22Rv1 (cell line): ENCODE measurements at regions not wholly inside any gene's neighbourhood (a gene's known extent, or its start where the extent isn't known, plus 50 kb on each side); places are given as distances from the start of the nearest gene placed in this dataset.

Experiments used
- ZFX ChIP-seq: fragments of 450-650 bp; IDR thresholded peaks from 2 replicates; pipeline ENCODE4 v1.6.1; 2017; ENCODE audit warnings: antibody characterized with exemption, borderline replicate concordance
- TF ChIP-seq, protein P1 (sequence below): fragments of 450-650 bp; IDR thresholded peaks from 2 replicates; pipeline ENCODE4 v1.5.1; 2017; ENCODE audit warnings: mild to moderate bottlenecking

DNA sequence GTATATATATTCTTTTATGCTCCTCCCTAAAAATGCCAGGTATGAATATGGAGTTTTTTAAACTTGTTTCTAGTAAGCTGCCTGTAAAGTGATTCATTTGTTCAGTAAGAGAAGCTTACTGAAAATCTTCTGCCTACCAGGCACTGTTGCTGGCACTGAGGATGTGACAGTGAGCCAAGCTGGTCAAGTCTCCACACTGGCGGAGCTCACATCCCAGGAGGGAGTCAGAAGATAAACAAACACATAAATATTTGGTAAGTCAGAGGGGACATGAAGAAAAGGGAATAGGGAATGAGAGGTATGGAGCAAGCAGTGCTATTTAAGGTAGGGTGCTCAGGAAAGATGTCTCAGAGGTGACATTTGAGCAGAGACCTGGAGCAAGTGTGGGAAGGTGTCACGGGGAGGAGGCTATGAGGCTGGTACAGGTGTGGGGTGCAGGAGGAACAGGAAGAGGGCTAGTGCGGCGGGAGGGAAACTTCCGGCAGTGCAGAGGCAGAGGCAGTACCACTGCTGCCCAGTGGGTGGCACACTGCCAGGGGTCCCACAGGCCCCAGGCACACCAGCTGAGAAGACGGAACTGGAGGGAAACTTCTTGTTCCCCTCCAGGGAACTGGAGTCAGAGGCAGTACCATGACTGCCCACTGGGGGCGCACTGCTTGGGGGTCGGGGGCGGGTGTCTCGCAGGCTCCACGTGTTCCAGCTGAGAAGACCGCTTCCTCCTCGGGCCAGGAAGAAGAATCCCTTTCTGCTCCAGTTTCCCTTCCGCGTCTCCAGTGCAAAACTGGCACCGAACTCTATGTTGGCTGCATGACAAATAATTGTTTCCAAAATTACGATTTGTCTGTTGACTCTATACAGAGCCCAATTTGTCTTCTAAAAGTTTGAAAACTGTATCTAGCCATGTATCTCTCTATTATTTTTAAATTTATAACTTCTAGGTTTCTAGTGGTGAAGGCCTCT, 161.0 kb downstream of the TEX36 start:
- TF ChIP-seq, protein P1, sequence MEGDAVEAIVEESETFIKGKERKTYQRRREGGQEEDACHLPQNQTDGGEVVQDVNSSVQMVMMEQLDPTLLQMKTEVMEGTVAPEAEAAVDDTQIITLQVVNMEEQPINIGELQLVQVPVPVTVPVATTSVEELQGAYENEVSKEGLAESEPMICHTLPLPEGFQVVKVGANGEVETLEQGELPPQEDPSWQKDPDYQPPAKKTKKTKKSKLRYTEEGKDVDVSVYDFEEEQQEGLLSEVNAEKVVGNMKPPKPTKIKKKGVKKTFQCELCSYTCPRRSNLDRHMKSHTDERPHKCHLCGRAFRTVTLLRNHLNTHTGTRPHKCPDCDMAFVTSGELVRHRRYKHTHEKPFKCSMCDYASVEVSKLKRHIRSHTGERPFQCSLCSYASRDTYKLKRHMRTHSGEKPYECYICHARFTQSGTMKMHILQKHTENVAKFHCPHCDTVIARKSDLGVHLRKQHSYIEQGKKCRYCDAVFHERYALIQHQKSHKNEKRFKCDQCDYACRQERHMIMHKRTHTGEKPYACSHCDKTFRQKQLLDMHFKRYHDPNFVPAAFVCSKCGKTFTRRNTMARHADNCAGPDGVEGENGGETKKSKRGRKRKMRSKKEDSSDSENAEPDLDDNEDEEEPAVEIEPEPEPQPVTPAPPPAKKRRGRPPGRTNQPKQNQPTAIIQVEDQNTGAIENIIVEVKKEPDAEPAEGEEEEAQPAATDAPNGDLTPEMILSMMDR: peak; percentile 96
- TF ChIP-seq ZFX: no peak
